Activated CD4-positive, alpha-beta T cell treated with anti-CD3 and anti-CD28 coated beads, Interleukin-2, amount 50 U/mL, for 48 hours (primary cell): ENCODE measurements at regions not wholly inside any gene's neighbourhood (a gene's known extent, or its start where the extent isn't known, plus 50 kb on each side); places are given as distances from the start of the nearest gene placed in this dataset.

Experiments
- DNase-seq, 2 experiments: peaks; one replicate each; pipeline ENCODE4 v3.0.0-alpha.2; 2020

DNA sequence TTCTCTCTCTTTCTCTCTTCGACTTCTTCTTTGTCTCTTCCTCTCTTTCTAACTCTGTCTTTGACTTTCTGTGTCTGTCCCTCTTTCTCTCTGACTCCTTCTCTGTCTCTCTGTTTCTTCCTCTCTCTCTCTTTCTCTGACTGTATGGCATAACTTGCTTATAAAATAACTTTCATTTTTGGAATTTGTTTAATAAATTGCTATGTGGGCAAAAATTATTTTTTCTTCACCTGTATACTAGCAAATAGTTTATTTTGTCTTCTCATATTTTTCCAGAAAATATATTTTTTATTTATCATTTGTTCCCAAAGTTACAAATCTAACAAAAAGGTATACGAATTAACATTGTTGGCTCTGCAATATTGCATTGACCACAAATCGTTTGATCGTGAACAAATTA is 305.7 kb upstream of the FAM98A start:
- DNase-seq, result no peak

DNA sequence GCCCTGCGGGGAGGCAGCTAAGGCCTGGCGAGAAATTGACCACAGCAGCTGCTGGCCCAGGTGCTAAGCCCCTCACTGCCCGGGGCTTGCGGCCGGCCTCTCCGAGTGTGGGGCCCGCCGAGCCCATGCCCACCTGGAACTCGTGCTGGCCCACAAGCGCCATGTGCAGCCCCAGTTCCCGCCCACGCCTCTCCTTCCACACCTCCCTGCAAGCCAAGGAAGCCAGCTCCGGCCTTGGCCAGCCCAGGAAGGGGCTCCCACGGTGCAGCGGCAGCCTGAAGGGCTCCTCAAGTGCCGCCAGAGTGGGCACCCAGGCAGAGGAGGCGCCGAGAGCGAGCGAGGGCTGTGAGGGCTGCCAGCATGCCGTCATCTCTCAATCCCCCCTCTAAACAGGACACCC is 304.6 kb upstream of the FAM98A start:
- no peak for DNase-seq

DNA sequence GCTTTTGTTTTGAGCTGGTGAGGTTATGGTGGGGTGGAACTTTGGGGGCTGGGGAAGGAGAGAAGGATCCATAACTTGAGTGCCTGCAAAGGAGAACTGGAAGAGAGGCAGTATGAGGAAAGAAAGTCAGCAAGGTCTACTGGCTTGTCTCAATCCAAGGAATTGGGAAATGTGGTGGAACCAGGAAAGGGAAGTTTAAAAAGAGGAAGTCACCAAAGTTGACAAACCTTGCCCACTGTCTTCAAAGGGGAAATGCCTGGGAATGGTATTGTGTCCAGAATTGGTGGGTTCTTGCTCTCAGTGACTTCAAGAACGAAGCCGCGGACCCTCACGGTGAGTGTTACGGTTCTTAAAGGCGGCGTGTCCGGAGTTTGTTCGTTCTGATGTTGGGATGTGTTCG is 304.1 kb upstream of the FAM98A start:
- DNase-seq, result no peak

DNA sequence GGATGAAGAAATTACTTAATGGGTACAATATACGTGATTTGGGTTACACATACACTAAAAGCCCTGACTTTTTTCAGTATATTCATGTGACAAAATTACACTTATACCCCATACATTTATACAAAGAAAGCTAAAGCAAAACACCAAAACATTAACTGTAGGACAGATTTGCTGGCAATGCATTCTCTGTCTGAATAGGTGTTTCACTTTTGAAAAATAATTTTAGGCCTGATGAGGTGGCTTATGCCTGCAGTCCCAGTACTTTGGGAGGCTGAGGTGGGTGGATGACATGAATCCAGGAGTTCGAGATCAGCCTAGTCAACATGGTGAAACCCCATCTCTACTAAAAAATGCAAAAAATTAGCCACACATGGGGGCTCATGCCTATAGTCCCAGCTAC is 301.5 kb upstream of the FAM98A start:
- no peak for DNase-seq

DNA sequence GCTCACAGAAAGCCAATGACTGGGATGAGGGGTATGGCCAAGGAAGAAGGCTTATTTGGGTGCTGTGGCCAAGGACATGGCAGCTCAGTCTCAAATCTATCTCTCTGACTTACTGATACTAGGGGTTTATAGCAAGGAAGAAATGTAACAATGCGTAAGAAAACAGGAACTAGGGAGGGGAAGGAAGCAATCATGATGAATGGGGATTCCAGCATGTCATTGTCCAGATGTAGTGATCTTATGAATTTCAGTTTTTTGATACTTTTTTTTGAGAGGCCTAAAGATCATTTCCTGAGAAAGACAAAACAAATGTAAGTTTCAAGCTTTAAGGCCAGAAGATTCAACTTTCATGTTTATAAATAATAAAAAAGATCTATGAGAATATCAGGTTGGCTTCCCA is 298.6 kb upstream of the FAM98A start:
- DNase-seq, result no peak

DNA sequence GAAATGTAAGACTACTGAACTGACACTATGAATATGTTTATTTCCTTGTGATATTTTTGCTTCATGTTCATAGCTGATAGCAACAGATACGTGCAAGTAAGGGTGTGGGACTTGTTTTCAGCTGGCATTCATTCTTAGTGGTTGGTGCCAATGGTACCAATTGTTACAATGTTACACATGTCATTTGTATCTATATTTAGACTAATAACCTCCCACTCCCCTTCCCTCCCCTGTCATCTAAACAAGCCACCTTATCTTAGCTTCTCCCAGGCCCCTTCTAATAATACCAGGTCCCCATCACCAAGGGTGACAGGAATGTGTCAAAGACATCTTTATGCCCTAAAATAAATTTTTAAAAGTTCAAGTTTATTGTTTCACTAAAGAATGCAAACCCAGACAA is 294.7 kb upstream of the FAM98A start:
- DNase-seq, result no peak

DNA sequence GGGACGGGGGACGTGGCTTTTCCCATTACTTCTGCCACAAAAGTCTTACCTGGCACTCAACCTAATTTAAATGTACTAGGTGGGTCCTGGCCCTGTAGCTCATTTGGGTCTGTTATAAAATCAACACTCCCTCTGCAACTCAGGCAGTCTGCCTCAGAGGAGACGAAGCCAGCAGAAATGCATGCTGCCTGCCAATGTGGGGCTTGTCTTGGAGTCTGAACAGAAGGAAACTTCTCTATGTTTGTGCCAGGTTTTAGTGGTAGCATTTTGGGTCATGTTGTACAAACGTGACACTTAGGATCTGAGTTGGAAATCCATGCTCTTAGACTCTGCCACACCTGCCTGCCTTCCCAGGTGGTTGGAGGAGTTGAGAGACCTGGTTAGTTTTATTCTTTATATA is 292.5 kb upstream of the FAM98A start:
- DNase-seq, result no peak

DNA sequence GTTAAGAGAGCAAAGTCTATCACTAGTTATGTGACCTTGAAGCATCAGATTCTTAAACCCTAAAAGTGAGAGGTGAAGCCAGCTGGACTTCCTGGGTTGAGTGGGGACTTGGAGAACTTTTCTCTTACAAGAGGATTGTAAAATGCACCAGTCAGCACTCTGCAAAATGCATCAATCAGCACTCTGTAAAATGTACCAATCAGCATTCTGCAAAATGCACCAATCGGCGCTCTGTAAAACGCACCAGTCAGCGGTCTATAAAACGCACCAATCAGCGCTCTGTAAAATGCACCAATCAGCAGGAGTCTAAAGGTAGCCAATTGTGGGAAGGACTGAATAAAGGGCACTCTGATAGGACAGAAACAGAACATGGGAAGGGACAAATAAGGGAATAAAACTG is 291.6 kb upstream of the FAM98A start:
- DNase-seq, result no peak

DNA sequence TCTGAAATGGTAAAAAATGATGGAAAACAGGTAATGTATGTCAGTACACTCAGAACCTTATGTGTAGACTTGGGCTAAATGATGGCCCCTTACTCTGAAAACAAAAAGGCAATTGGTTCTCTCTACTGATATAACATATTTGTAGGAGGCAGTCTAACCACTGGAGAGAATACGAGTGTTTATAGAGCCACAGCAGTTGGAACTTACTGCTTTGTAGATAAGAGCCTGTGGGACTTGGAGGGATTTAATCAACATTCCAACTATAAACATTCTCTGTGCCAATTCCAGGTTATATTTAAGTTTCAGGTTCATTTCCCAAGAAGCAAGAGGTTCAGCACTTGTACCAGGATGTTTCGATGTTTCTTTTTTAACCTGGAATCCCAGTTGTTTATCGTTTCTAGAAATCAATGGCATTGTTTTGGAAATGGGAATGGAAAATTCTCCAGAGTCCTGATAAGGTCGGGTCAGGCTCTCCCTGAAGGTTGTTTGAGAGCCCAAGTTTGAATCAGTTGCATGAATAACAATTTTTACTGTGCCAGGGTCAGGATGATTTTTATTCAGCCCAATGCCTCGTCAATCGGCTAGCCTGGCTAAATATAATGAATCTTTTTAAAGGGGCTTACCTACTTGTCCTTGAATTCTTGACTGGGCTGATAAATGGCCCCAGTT is 278.4 kb upstream of the FAM98A start:
- no peak for DNase-seq

DNA sequence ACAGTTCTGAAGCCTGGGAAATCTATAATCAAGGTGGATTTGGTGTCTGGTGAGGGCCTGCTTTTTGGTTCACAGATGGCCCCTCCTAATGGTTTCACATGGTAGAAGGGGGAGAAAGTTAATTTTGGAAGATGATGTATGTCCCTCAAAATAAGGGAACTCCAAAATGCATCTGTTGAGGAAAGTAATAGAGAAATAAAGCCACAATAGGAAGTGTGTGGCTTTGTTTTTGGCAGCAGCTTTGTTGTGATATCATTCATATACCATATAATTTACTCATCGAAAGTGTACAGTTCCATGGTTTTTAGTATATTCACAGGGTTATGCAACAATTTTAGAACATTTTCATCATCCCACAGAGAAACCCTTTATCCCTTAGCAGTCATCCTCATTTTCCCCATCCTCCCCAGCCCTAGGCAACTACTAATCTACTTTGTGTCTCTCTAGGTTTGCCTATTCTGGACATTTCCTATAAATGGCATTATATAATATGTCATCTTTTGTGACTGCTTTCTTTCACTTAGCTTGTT is 274.0 kb upstream of the FAM98A start:
- DNase-seq, result no peak

DNA sequence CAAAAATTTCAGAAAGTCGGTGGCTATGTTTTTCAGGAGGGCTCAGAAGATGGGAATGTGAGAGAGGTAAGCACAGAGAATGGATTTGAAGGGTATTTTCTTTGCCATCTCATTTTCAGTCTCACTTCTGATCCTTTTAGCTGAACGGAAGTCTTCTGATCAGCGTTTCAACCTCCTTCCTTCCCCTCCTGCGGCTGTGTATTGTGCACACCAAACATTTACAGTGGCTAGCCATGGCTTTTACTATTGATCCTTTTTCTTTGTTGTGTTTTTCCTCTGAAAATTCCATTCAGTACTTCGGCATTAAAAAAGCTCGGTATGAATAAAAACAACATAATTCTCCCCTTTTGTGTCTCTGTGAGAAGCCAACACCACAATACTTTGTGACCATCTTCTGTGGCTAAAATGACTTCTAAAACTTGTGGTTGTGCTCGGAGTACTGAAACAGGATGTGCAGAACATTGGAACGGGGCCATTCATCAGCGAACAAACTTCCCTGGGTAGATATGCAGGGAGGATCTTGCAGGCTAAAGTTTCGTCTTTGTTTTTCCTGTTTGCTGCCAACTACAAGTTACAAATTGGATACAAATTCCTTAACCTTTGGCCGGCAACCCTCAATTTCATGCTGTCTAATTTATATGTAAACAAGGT is 260.8 kb upstream of the FAM98A start:
- DNase-seq, result no peak

DNA sequence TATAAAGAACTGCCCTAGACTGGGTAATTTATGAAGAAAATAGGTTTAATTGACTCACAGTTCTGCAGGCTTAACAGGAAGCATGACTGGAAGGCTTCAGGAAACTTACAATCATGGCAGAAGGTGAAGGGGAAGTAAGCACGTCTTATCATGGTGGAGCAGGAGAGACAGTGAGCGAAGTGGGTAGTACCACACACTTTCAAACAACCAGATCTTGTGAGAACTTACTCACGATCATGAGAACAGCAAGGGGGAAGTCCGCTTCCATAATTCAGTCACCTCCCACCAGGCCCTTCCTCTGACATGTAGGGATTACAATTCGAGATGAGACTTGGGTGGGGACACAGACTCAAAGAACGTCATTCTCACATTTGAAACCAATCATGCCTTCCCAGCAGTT is 260.1 kb upstream of the FAM98A start:
- no peak for DNase-seq

DNA sequence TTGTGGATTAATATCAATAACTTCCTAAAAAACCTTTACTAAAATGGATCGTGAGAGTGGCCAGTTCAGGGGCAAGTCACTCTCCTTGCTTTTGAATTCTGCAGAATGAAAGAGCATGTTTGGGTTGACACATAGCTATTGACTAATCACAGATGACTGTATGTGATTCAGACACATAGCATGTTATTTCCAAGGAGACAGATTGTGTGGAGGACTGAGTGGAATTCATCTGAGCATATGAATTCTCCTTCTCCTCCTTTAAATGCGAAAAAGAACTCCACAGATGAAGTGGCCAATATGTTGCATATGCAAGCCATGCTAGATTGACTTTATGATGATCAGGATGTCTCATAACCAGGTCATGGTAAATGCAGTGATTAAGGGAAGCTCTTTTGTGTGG is 249.4 kb upstream of the FAM98A start:
- DNase-seq, result no peak

DNA sequence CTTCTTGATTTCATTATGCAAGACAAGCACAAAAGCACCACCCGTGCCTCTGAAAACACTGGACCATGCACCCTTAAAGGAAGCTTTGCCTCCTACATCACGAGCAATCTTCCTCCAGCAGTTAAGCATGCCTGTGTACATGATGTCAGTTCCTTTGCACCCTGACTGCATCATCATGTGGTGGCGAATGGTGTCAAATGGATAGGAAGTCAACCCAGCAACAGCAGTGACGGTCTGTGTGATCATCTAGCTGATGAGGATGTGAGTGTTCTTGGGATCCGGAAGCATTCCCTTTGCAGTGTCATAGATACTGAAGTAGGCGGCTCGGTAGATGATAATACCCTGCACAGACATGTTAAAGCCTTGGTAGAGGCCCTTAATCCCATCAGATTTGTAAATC is 240.7 kb upstream of the FAM98A start:
- DNase-seq, result no peak

DNA sequence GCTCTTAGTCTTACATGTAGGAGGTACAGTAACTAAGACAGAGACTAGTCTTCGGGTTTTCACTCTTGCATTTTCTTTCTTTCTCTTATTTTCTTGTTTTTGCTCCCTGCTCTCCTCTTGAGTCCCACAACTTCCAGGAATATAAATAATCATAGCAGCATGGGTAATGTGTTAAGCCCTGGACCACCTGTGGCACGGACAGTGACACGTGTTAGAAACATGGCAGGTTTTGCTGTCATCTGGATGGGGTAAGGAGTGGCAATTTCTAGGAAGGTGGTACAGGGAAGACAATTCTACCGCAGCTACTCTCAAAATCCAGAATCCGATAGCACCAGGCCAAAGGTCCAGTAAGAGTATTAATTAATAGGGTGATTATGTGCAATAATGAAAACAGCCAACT is 237.5 kb upstream of the FAM98A start:
- no peak for DNase-seq

DNA sequence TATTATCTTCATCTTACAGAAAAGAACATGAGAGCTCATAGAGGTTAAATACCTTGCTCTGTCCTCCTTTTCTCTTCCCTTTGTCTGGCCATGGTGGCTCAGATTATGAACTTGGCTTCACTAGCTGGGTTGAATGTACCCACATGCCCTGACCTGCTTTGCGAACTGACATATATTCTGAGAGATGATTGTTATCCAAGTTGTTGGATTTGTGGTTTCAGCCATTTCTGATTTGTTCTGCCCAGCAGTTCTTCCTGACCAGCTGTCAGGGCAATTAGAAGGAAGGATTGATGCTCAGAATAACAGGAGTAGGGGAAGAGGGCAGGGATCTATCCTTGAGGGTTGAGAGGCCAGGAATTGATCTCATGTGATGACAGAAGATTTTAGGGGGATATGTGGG is 236.8 kb upstream of the FAM98A start:
- DNase-seq, result no peak

DNA sequence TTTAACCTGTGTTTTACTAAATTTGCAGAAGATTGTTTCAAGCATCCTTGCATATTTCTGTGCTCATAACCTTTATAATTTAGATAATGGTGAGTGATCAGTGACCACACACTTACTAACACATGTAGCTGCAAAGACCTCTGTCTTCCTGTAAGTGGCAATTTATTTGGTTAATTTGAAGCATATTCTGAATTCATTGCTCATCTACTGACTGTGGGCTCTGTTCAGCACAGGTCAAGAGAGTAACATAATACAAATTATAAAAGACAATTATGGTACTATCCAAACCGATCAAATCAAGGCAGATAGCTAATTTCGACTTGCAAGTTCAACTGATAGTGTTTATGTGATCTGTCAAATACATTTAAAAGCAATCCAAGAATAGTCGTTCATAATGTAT is 223.9 kb upstream of the FAM98A start:
- no peak for DNase-seq

DNA sequence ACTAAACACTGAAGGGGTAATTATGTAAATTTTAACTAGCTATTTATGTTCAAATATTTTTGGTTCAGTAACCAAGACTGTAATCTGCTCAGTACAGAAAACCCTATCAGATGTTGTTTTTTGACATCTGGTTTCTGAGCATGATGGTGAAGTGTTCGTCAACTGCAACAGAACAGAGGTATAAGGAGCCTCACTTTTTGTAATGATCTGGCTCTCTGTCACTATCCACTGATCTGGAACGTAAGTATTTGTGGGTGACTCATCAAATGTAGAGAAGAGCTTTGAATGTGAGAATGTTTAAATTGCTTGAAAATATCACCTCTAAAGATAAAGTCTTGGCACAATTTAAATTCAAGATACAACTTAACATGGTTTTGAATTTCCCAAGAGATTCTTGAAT is 213.6 kb upstream of the FAM98A start:
- DNase-seq, result no peak

DNA sequence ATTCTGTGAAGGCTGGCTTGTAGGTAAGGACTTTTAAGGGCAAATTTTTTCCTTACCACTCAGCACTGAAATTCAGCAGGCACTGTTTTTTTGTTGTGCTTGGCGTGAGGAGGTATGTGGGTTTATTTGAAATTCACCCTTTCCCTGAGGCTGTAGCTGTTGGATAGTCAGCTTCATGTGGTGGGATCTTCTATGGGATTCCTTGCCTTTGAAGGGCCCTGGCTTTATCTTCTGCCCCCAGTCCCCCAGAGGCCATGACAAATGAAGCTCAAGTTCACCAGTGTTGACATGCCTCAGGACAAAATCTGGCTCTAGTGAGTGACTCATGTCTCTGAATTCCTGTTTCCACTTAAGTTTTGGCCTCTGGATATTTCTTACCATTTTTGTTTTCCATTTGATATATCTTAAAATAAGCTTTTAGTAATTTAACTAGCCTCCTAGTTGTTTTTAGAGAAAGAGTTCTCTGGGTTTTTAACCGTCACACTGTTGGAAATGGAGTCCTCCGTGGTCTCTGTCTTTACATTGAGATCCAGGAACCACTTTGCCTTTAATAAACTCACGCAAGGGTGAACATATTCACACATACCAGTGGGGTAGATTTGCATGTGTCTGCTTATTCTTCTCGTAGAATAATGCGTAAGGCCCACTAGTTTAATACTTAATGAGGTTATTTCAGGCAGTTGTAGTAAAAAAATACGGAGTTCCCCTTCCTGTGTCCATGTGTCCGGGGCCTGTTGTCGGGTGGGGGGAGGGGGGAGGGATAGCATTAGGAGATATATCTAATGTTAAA is 211.1 kb upstream of the FAM98A start:
- no peak for DNase-seq

DNA sequence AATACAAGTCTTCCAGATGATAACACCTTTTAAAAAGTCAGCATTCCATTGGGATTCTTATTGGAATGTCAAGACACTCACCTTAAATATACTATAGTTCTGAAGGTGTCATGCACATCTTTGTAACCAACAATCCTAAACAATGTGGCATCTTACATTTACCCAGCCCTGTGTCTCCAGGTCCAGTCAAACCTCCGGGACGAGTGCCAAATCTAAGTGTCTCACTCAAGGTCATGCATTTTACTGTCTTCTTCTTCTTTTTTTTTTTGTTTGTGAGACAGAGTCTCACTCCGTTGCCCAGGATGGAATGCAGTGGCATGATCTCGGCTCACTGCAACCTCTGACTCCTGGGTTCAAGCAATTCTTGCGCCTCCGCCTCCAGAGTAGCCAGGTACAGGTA is 206.9 kb upstream of the FAM98A start:
- no peak for DNase-seq

DNA sequence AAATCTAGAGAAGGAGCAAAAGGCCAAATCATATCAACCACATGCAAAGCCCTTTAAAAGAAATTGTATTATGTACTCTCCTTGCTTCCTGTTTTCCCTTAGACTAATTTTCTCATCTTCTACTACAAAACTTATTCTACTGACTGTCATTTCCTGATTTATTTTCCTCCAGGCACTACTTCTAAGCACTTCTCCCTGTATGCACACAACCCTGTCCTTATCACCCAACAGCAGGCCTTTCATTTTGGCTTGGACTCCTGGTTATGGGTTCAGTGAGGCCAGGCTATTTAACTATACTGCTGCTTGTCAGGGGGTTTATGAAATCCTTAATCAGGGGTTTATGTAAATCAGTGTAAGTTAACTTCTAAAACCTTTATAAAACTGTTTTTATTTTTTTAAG is 205.1 kb upstream of the FAM98A start:
- no peak for DNase-seq

DNA sequence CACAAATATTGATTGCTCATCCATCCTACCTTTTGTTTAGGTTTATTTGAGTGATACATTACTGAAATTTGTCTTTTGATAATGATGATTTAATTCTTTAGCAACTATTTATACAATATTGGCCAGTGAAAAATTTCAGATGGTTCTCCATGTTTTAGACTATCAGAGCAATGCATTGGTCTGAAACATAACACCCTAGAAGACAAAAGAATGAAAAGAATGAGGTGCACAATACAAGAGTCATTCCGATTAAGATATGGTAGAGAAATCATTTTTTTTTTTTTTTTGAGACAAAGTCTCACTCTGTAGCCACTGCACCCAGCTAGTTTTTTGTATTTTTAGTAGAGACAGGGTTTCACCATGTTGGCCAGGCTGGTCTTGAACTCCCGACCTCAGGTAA is 197.4 kb upstream of the FAM98A start:
- DNase-seq, result no peak

DNA sequence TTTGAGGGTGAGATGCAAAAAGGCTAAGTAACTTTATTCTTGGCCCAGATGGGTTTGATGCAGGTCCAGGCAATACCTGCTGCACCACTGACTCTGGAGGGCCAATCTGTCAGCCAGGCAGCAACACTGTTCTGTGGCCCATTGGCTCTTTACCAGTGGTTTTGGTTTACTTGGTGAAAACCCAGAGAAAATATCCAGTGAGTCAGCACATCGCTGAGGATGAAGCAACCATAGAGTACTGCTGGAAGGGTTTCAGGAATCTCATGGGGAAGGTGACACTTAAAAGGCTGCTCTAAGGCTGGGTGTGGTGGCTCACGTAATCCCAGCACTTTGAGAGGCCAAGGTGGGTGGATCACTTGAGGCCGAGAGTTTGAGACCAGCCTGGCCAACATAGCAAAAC is 192.5 kb upstream of the FAM98A start:
- DNase-seq, result no peak

DNA sequence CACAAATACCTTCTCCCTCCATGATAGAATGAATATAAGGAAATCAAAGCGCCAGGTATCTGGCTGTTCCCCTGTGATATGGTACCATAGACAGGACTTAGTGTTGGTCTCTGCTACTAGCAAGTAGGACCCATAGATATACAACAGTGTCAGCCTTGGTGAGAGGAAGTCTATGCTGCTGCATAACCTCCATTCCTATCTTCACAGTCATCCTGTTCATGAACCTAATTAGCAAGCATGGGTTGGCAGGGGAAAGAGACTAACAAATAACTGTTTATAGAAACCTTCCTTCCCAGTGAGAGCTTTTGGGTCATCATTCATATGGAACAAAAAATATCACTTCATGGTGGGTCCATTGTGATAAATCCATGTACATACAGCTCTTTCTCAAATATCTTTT is 188.9 kb upstream of the FAM98A start:
- DNase-seq, result no peak
